Esophagus squamous epithelium (tissue), 4 donors: ENCODE measurements at regions not wholly inside any gene's neighbourhood (a gene's known extent, or its start where the extent isn't known, plus 50 kb on each side); places are given as distances from the start of the nearest gene placed in this dataset.

Source experiments
- CTCF ChIP-seq, 6 experiments: fragments of 450-650 bp in 4 of 6; fragments of 200-600 bp in 2 of 6; sonication (generic) in 2 of 6; IDR thresholded peaks; one replicate each; pipeline ENCODE4 v1.5.1; 2016 to 2019; ENCODE audit warnings: antibody characterized with exemption in 6 of 6, mild to moderate bottlenecking in 4 of 6, moderate library complexity in 4 of 6
- POLR2A ChIP-seq, 4 donors: fragments of 450-650 bp; IDR thresholded peaks; one replicate each; pipeline ENCODE4 v1.6.1; 2017; ENCODE audit warnings: antibody characterized with exemption in 4 of 4, mild to moderate bottlenecking in 4 of 4, moderate library complexity in 3 of 4

- TF ChIP-seq CTCF (IDR thresholded peaks at IDR 0.05) (no peak), POLR2A (IDR thresholded peaks at IDR 0.05) (no peak)
Observed at GRCh38 chr2:142723236-142723635, 154.2 kb upstream of the KYNU start.
